Trophoblast cell (in vitro differentiated cells and primary cell): ENCODE measurements at regions not wholly inside any gene's neighbourhood (a gene's known extent, or its start where the extent isn't known, plus 50 kb on each side); places are given as distances from the start of the nearest gene placed in this dataset.

Source experiments
- DNase-seq, 2 donors: peaks; one replicate each; pipeline ENCODE4 v3.0.0-alpha.2; 2016
- H2AFZ ChIP-seq: 2 replicates; pipeline ENCODE4 v1.6.1; 2013; ENCODE audit warnings: low read length, moderate library complexity, mild to moderate bottlenecking; ENCODE audit not compliant: insufficient read depth, poor library complexity
- H2AK5ac ChIP-seq: 2 replicates; pipeline ENCODE4 v1.6.1; 2013; ENCODE audit warnings: mild to moderate bottlenecking, low read length
- H2BK120ac ChIP-seq: 2 replicates; pipeline ENCODE4 v1.6.1; 2013; ENCODE audit warnings: low read length, mild to moderate bottlenecking, moderate library complexity; ENCODE audit not compliant: insufficient read depth, poor library complexity
- H2BK12ac ChIP-seq: 2 replicates; pipeline ENCODE4 v1.6.1; 2013; ENCODE audit warnings: mild to moderate bottlenecking, low read length, moderate library complexity
- H2BK5ac ChIP-seq: 2 replicates; pipeline ENCODE4 v1.6.1; 2013; ENCODE audit warnings: low read length, low read depth, moderate library complexity, mild to moderate bottlenecking; ENCODE audit not compliant: poor library complexity
- H3K14ac ChIP-seq: 2 replicates; pipeline ENCODE4 v1.6.1; 2013; ENCODE audit warnings: mild to moderate bottlenecking, low read length
- H3K18ac ChIP-seq: 2 replicates; pipeline ENCODE4 v1.6.1; 2013; ENCODE audit warnings: mild to moderate bottlenecking, low read length
- H3K23ac ChIP-seq: 2 replicates; pipeline ENCODE4 v1.6.1; 2013; ENCODE audit warnings: low read length
- H3K27ac ChIP-seq: 2 replicates; pipeline ENCODE4 v1.5.1; 2013; ENCODE audit warnings: low read depth, mild to moderate bottlenecking, inconsistent platforms, low read length, moderate library complexity
- H3K27me3 ChIP-seq: 2 replicates; pipeline ENCODE4 v1.6.1; 2013; ENCODE audit warnings: inconsistent platforms, mild to moderate bottlenecking, low read length, moderate library complexity; ENCODE audit not compliant: insufficient read depth
- H3K36me3 ChIP-seq, 2 experiments: 1 replicate in 1 of 2; 2 replicates in 1 of 2; pipeline ENCODE4 v1.6.1; 2013; ENCODE audit warnings: low read length in 2 of 2, mild to moderate bottlenecking in 2 of 2, moderate library complexity in 1 of 2; ENCODE audit not compliant: insufficient read depth in 2 of 2, control insufficient read depth in 1 of 2
- H3K4ac ChIP-seq: 2 replicates; pipeline ENCODE4 v1.6.1; 2013; ENCODE audit warnings: low read depth, mild to moderate bottlenecking, low read length, moderate library complexity
- H3K4me1 ChIP-seq, 2 experiments: 1 replicate in 1 of 2; 2 replicates in 1 of 2; pipeline ENCODE4 v1.6.1; 2013; ENCODE audit warnings: low read length in 2 of 2, mild to moderate bottlenecking in 2 of 2, moderate library complexity in 1 of 2; ENCODE audit not compliant: insufficient read depth in 2 of 2, control insufficient read depth in 1 of 2
- H3K4me2 ChIP-seq: 2 replicates; pipeline ENCODE4 v1.6.1; 2013; ENCODE audit warnings: inconsistent platforms, mild to moderate bottlenecking, low read length, moderate library complexity
- H3K4me3 ChIP-seq: 2 replicates; pipeline ENCODE4 v1.5.1; 2013; ENCODE audit warnings: mild to moderate bottlenecking, low read depth, low read length, inconsistent platforms
- H3K79me1 ChIP-seq: one replicate; pipeline ENCODE4 v1.6.1; 2013; ENCODE audit warnings: low read length
- H3K79me2 ChIP-seq: 2 replicates; pipeline ENCODE4 v1.6.1; 2013; ENCODE audit warnings: low read length, mild to moderate bottlenecking; ENCODE audit not compliant: control insufficient read depth, insufficient read depth, poor library complexity
- H3K9ac ChIP-seq: 2 replicates; pipeline ENCODE4 v1.6.1; 2013; ENCODE audit warnings: mild to moderate bottlenecking, low read length
- H3K9me3 ChIP-seq: 2 replicates; pipeline ENCODE4 v1.6.1; 2013; ENCODE audit warnings: low read depth, mild to moderate bottlenecking, control low read depth, inconsistent platforms, low read length; ENCODE audit not compliant: insufficient read depth
- H4K12ac ChIP-seq: 2 replicates; pipeline ENCODE4 v1.6.1; 2013; ENCODE audit warnings: low read depth, mild to moderate bottlenecking, low read length, moderate library complexity
- H4K8ac ChIP-seq: 2 replicates; pipeline ENCODE4 v1.6.1; 2013; ENCODE audit warnings: low read depth, mild to moderate bottlenecking, low read length, moderate library complexity
- H4K91ac ChIP-seq: one replicate; pipeline ENCODE4 v1.6.1; 2013; ENCODE audit warnings: low read depth, mild to moderate bottlenecking, low read length, moderate library complexity
- WGBS: extraction: QIAGEN DNeasy Blood & Tissue Kit; methylation state at CpG from one replicate; pipeline ENCODE4 v1.1.7; 2013; ENCODE audit warnings: missing lambda C conversion rate; ENCODE audit not compliant: insufficient read length, insufficient coverage; ENCODE audit errors: extremely low coverage; 5-methylcytosine and 5-hydroxymethylcytosine counted together

DNA sequence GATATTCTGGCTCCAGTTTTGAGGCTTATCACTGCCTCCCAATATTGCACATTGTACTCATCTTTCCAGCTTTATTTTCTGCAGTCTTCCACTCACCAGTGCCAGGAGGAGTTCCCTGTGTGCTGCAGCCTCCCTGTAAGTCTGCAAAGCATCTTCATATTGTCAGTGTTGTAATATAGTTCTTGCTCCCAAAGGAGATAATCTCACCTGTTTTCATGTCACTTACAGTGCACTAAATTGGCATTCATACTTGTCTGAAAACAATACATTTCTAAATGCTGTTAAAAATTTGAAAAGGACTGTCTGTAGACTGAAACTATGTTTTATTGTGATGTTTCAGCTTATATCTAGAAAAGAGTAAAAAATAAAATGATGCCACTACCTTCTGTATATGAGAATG is 146.8 kb upstream of the TMTC1 start:
- Histone ChIP-seq H2BK12ac (no peak overlapping the region), H3K18ac (no peak overlapping the region), H3K27ac (no peak overlapping the region), H3K4me1 (no peaks in the 10 kb centered on the region), H2AFZ (no peak overlapping the region), H3K4ac (no peak overlapping the region), H4K12ac (no peak overlapping the region), H3K14ac (no peak overlapping the region), H3K4me3 (no peak overlapping the region), H2AK5ac (no peak overlapping the region), H3K23ac (no peak overlapping the region), H3K4me2 (no peak overlapping the region), H2BK5ac (no peak overlapping the region), H4K8ac (no peak overlapping the region), H3K9me3 (no peaks in the 10 kb centered on the region), H2BK120ac (no peak overlapping the region), H4K91ac (no peak overlapping the region), H3K9ac (no peak overlapping the region), H3K79me2 (no peaks in the 10 kb centered on the region), H3K36me3 (no peaks in the 10 kb centered on the region), H3K27me3 (no peaks in the 10 kb centered on the region), H3K79me1 (no peaks in the 10 kb centered on the region)
- DNase-seq = no peak

DNA sequence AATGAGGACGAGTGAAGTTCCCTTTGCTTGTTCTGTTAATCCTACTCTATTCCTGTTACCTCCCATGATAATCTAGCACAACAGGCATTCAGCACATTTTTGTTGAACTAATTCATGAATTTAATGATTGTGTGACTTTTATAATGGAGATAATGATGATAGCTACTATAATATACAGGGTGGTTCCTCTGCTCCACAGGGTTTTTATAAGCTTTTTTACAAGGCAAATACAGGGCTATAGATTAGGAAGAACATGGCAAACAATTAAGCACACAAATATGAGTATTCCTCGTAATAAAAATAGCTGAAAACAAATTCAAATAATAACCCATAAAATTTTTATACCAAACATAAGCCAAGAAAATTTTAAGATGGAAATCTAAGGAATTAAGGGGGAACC is 145.6 kb upstream of the TMTC1 start:
- H2AK5ac ChIP-seq = no peak overlapping the region
- H3K4me2 ChIP-seq = no peak overlapping the region
- no peak overlapping the region for H3K14ac ChIP-seq
- no peak overlapping the region for H3K27ac ChIP-seq
- no peak overlapping the region for H3K4me3 ChIP-seq
- H4K8ac ChIP-seq = no peak overlapping the region
- H2BK5ac ChIP-seq = no peak overlapping the region
- no peaks in the 10 kb centered on the region for H3K36me3 ChIP-seq
- WGBS = no CpG with 5 or more reads among the region's 2 CpGs
- no peak overlapping the region for H3K23ac ChIP-seq
- H3K4ac ChIP-seq = no peak overlapping the region
- no peaks in the 10 kb centered on the region for H3K79me2 ChIP-seq
- H3K27me3 ChIP-seq = no peaks in the 10 kb centered on the region
- no peaks in the 10 kb centered on the region for H3K9me3 ChIP-seq
- no peak overlapping the region for H3K9ac ChIP-seq
- H2BK120ac ChIP-seq = no peak overlapping the region
- no peak overlapping the region for H2AFZ ChIP-seq
- no peak for DNase-seq
- H2BK12ac ChIP-seq = no peak overlapping the region
- no peak overlapping the region for H4K12ac ChIP-seq
- H3K79me1 ChIP-seq = no peaks in the 10 kb centered on the region
- H4K91ac ChIP-seq = no peak overlapping the region
- H3K4me1 ChIP-seq = no peaks in the 10 kb centered on the region
- H3K18ac ChIP-seq = no peak overlapping the region

DNA sequence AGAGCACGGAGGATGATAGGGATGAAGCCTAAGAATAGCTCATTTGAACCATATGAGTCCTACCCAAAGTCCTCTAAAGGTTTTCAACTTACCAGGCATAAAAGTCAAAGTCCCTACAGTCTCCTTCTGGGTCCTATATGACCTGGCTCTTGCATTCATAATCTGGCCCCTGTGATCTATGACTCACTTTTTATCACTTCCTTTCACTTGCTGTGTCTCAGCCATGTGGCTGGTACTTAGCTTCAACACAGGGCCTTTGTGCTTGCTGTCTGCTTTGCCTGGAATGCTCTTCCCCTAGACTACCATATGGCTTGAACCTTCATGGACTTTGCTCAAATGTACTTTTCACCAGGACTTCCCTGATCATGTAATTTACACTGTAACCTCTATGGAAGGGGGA is 137.6 kb upstream of the TMTC1 start:
- Histone ChIP-seq H3K18ac (no peak overlapping the region), H3K9ac (no peak overlapping the region), H3K4ac (no peak overlapping the region), H3K79me2 (no peaks in the 10 kb centered on the region), H4K91ac (no peak overlapping the region), H2BK120ac (no peak overlapping the region), H3K14ac (no peak overlapping the region), H4K12ac (no peak overlapping the region), H3K36me3 (no peaks in the 10 kb centered on the region), H3K27me3 (no peaks in the 10 kb centered on the region), H2AK5ac (no peak overlapping the region), H2BK12ac (no peak overlapping the region), H3K9me3 (no peaks in the 10 kb centered on the region), H3K23ac (no peak overlapping the region), H4K8ac (no peak overlapping the region), H3K79me1 (no peaks in the 10 kb centered on the region), H3K4me3 (no peak overlapping the region), H3K4me2 (no peak overlapping the region), H2AFZ (no peak overlapping the region), H2BK5ac (no peak overlapping the region), H3K4me1 (peaks cover 0 to 5% of the 10 kb centered on the region in 2 experiments), H3K27ac (no peak overlapping the region)
- WGBS = no CpG with 5 or more reads among the region's 1 CpG
- no peak for DNase-seq

DNA sequence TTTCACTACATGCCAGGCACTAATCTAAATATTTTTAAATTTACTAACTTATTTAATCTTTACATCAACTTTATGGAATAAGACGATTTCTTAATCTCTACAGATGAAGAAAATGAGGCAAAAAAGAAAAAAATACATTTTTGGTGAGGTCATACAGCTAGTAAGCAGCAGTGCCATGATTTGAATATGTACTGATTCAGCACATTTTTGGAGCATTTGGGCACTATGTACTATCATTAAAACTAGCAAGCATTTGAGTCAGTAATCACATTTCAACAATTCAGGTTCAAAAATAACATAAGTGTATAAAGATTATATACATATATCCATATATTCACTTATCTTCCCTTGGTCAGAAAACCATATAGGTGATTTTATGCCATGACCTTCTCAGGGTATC is 124.4 kb upstream of the TMTC1 start:
- Histone ChIP-seq H3K4me2 (no peak overlapping the region), H3K18ac (no peak overlapping the region), H2BK120ac (no peak overlapping the region), H3K4ac (no peak overlapping the region), H3K36me3 (no peaks in the 10 kb centered on the region), H3K27ac (no peak overlapping the region), H4K91ac (no peak overlapping the region), H4K8ac (no peak overlapping the region), H3K9ac (no peak overlapping the region), H4K12ac (no peak overlapping the region), H2AK5ac (no peak overlapping the region), H2BK12ac (no peak overlapping the region), H3K79me2 (no peaks in the 10 kb centered on the region), H3K4me3 (no peak overlapping the region), H3K14ac (no peak overlapping the region), H3K27me3 (no peaks in the 10 kb centered on the region), H3K23ac (no peak overlapping the region), H3K9me3 (peaks cover 2% of the 10 kb centered on the region), H3K79me1 (no peaks in the 10 kb centered on the region), H2BK5ac (no peak overlapping the region), H3K4me1 (no peaks in the 10 kb centered on the region), H2AFZ (no peak overlapping the region)
- no peak for DNase-seq
- WGBS = no CpG with 5 or more reads among the region's 1 CpG

DNA sequence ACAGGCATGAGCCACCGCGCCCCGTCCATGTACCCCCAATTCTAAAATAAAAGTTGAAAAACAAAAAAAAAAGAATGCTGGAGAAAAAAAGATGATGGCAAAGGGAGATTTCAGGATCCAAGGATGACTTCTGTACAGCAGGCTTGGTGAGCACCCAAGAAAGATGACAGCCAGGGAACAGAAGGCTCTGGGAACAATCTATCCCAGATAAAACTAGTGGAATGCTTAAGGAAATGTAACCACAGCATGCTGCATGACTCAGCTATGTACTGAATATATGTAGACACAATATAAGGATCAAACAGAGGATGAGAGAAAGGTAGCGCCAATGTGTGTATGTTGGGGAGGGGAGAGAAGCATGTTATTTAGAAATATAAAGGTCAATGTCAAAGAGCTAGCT is 123.7 kb upstream of the TMTC1 start:
- Histone ChIP-seq H3K14ac (no peak overlapping the region), H3K27me3 (no peaks in the 10 kb centered on the region), H2AK5ac (no peak overlapping the region), H3K9ac (no peak overlapping the region), H3K4me2 (no peak overlapping the region), H3K79me1 (no peaks in the 10 kb centered on the region), H4K8ac (no peak overlapping the region), H3K23ac (no peak overlapping the region), H3K79me2 (no peaks in the 10 kb centered on the region), H3K4me3 (no peak overlapping the region), H2AFZ (no peak overlapping the region), H4K12ac (no peak overlapping the region), H2BK5ac (no peak overlapping the region), H3K9me3 (peaks cover 2% of the 10 kb centered on the region), H3K36me3 (no peaks in the 10 kb centered on the region), H3K4ac (no peak overlapping the region), H2BK120ac (no peak overlapping the region), H3K4me1 (no peaks in the 10 kb centered on the region), H2BK12ac (no peak overlapping the region), H4K91ac (no peak overlapping the region), H3K27ac (no peak overlapping the region), H3K18ac (no peak overlapping the region)
- no peak for DNase-seq
- no CpG with 5 or more reads among the region's 4 CpGs for WGBS
